GM18520 (cell line): ENCODE measurements at regions not wholly inside any gene's neighbourhood (a gene's known extent, or its start where the extent isn't known, plus 50 kb on each side); places are given as distances from the start of the nearest gene placed in this dataset.
"Not testable (repeated sequence)": the region's sequence is repeated elsewhere in the genome, so short reads cannot be mapped to it uniquely, and the experiment has no call there.

ENCODE experiments used
- ATAC-seq: cut with Tn5 transposase; IDR thresholded peaks from one replicate; pipeline ENCODE4 v1.9.1; 2021; ENCODE audit not compliant: unreplicated experiment

DNA sequence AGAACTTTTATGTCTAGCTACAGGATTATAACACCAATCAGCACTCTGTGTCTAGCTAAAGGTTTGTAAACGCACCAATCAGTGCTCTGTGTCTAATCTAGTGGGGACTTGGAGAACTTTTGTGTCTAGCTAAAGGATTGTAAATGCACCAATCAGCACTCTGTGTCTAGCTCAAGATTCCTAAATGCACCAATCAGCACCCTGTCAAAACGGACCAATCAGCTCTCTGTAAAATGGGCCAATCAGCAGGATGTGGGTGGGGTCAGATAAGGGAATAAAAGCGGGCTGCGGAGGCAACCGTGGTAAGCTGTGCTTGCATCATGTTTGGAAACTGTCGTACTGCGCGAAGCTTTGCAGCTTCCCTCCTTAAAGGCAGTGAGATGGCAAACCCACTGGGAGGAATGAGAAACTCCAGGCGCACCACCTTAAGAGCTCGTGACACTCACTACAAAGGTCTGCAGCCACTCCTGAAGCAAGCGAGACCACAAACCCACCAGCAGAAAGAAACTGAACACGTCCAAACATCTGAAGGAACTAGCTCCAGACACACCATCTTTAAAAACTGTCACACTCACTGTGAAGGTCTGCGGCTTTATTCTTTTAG is 112.1 kb upstream of the DUSP22 start:
- ATAC-seq, result not testable (repeated sequence)

GRCh38 chr6:181049-181654 is 111.1 kb upstream of the DUSP22 start:
- no peak for ATAC-seq

DNA sequence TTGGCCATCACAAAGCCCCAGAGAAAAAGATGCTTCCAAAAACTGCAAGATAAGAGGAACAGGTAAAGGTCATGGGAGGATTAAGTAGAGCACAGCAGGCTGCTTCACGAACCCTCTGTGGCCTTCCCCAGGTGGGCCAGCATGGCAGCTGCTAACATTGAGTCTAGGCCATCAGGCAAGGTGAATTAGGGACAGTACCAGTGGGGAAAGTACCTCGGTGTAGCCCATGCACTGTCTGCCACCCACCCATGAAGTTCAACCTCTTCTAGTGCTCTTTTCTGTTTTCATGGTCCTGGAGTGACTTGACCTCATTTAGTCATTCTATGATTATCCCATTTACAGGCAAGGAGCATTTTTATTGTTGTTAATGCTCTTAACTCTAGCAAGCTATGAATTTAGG is 108.6 kb upstream of the DUSP22 start:
- no peak for ATAC-seq

DNA sequence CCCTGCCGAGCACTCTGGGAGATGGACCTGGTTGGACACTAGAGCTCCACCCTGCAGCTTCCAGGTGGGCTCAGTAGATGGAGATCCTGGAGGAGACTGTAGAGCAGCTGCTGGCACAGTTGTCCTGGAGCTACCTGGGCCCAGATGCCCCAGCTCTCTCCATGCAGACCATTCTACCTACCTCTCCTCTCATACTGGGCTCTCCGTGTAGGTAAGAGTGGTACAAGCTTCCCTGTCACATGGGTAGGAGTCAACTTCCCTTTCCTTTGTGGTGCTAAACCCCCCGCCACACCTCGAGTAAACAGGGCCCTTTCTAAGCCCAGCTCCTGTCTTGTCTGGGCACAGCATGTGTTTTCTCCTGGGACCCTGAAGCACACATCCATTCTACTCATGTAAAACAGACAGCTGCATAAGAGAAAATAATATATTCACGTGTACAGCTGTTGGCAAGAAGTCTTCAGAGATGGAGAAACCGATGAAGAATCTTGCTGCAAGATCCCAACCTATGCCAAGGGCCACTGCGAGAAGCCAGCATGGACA is 108.1 kb upstream of the DUSP22 start:
- ATAC-seq, result no peak

- no peak for ATAC-seq
These were observed 105.8 kb upstream of the DUSP22 start for GRCh38 chr6:186340-186965.

DNA sequence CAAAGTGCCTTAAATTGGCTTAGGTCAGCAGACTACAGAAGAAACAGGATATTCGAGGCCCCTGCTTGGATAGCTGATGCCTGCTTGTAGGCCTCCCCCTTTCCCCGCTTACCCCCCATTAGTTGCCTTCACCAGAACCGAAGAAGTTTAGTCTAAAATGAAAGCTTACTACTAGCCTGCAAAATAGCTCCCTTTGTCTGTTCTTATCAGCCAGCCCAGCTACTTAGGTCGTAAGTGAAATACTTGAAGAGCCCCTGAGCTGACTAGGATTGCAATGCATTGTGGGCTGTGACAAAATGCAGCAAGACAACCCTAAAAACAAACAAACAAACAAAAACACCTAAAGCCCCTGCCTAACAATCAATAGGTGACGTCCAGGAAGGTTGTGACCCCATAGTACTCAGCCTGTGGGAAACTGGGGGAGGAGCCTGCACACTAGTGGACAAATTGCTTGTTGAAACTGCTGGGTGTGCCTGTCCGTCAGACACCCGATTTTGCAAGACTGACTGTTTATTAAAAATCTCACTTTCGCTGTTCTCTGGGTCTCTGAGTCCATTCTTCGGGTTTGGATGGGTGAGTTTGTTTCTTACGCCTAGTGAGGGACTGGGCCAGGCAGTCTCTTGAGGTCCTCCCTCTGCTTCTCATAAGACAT is 105.0 kb upstream of the DUSP22 start:
- ATAC-seq, result no peak

DNA sequence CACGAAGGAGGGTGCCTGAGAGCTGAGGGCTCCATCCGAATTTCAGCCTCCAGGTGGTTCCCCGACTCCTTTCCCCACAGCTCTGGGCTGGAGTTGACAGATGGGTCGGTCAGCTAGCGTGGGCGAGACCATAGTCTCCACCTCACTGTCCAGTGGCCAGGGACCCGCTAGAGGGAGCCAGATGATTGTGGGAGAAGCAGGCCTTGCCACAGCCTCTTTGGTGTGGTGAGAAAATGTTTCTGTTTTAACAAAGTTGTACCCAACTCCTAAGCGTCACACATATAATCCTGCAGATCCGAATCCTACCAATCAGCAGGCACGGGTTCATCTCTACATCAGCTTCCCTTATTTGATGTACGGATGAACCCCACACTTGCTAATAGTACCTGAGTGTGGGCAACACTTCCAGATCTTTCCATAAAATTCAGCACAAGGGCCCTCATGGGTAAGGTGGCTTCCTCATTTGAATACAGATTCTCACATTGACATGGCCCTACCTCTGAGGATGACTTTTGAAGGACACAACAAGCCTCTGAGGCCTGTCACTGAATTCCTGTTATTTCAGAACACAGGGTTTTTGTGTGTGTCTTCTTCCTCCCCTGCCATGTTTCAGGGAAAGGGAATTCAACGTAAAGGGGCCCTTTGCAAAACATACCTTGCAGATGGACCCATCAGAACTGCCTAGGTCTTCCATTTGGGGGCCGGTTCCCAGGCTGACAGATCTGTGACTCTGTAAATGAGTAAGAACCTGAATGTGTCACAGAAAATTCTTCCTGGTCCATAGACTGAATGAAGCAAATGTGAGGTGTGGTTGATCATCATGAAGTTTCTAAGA is 103.2 kb upstream of the DUSP22 start:
- ATAC-seq, result peak; percentile 48

- no peak for ATAC-seq
These were observed 102.6 kb upstream of the DUSP22 start for GRCh38 chr6:189676-190075.

DNA sequence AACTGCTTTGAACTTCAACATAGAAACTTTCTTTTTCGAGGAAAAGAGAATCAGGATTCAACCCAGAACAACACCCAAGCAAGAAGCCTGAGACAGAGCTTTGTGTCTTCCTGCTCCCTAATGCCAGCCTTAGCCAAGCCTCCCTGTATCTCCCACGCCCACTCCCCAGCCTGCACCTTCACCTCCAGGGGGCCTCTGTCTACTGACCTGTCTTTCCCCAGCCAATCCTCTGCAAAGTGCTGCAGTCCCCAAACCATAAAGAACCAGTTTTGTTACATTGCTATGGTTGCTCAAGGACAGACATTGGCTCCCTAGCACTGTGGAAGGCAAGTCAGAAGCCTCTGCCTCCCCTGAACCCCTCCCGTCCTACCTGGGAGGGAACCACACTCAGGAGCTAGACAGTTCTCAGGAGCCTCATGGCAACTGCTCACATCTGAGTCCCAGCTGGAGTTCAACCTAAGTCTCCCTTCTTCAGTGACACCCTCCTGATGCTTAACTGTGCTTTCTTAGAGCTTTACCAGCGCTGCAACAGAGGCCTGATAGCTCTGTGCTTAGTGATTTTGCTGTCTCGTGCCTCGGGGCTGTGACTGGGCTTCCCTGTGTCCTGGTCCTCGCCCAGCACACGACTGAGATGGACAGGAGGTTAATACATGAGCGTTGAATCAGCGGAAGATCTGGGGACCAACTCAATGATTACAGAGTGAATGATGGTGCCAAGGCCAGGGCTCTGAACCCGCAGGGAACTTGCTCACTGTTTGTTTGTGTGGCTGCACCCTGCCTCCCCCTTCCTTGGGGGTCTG is 101.5 kb upstream of the DUSP22 start:
- no peak for ATAC-seq

DNA sequence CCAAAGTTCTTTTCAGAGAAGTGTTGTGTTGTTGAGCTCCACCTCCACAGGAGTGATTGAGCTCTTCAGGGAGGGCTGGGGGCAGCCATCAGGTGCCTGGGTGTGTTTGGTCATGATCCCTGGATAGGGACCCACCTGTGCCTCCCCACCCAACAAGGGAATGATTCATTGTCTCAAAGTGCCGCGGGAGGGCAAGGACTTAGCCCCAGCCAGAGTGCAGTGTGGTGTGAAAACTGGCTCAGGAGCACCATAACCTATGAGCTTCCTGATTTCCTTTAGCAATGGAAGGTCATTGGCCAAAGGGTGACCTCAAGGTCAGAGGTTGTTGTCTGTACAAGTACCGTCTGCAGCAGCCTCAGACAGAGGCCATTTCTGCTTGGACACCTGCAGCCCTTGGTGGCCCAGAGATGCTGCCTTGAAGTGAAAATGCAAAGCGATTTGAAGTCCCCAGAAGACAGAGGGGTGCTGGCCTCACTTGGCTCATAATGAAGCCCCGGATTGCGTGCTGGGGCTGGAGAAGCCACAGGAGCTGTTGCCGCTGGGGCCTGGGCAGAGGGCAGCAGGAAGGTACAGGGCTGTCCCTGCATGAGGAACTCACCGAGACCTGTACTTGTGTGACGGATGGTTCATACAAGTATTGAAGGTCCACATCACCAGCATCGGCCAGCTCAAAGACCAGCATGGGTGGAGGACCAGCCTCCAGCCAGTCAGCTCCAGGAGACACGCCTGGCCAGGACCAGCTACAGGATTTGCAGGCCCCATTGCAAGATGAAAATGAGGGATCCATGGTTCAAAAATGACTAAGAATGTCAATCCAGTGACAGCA is 100.6 kb upstream of the DUSP22 start:
- no peak for ATAC-seq

- ATAC-seq, result no peak
These were observed 100.0 kb upstream of the DUSP22 start for GRCh38 chr6:192313-192664.

DNA sequence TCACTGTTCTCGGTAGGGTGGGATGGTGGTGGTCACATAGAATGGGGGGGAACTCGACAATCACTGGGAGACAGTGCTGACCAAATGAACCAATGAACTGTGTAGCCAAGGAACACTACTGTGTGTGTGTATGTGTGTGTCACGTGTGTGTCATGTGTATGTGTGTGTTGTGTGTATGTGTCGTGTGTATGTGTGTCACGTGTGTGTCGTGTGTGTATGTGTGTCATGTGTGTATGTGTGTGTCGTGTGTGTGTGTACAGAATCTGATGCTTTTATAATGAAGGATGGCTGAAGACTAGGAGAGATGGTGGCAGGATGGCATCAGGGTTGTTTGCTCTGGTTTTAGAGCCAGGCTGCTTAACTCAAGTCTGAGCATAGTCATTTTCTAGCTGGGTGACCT is 99.1 kb upstream of the DUSP22 start:
- no peak for ATAC-seq

GRCh38 chr6:193773-194310 is 98.4 kb upstream of the DUSP22 start:
- ATAC-seq, result peak; percentile 34

DNA sequence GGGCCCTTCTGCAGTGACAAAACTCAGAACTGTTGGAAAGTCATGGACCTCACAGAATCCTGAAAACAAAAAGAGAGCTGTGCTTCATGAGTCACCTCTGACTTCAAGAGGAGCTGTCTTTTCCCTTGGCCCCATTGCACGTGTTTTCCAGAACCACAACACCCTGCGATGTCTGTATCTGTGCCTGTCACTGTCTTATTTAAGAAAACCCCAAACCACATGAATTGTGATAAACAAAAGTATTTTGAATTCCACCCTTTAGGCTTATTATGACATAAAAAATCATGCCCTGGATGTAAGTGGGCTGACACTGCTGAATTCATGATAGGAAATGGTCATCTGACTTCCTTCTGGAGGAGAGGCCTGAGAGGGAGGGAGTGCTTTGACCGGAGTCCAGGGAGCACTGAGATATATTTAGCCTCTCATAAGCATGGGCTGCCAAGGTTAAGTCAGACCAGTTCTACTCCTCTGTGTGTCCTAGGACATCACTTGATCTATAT is 96.4 kb upstream of the DUSP22 start:
- no peak for ATAC-seq

DNA sequence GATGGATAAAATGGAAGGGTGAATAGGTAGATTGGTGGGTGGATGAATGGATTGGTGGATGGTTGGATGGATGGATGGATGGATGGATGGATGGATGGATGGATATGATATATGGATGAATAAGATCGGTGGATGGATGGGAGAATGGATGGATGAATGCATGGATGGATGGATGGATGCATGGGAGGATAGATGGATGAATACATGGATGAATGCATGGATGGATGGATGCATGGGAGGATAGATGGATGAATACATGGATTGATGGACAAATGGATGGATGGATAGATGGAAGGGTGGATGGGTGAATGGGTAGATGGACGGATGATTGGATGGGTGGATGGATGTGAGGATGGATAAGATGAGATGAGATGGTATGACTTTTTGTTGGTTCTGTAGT is 95.7 kb upstream of the DUSP22 start:
- no peak for ATAC-seq

GRCh38 chr6:203661-204060 is 88.6 kb upstream of the DUSP22 start:
- ATAC-seq, result no peak

GRCh38 chr6:206264-206663 is 86.0 kb upstream of the DUSP22 start:
- ATAC-seq, result no peak

DNA sequence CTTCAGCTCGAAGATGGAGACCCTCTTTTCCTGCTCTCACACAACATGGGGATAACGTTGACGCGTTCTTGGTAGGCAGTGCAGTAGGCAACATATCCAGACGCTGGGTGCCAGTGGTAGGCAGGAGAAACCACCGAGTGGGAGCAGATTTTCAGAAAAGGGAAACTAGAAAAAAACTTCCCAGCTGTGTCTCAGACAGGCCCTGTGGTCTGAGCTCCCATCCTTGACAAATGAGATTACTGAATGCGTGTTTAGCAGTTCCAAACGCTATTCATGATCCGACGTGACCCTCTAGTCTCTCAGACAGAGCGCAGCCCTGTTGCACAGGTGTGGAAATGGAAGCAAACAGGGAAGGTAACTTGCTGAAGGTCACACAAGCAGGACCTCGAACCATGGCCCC is 83.9 kb upstream of the DUSP22 start:
- ATAC-seq, result no peak

DNA sequence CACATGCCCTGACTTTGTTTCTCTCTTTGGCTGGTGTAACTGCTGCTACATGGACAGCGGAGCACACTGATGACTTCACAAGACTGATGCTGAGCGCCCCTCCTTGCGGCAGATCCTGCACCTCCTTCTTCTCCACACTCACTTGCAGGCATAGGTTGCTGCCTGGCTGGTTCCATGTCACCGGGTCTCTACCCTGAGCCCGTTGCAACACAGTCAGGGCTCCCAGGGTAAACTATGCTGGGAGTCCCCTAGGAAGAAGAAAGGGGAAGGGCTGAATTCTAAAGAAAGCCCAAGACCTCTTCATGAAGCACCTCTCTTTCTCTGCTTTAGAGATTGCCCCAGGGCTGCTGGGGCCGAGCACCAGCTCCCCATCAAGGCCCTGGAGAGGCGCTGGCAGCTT is 83.3 kb upstream of the DUSP22 start:
- no peak for ATAC-seq
